KMS-11 (cell line): ENCODE measurements at regions not wholly inside any gene's neighbourhood (a gene's known extent, or its start where the extent isn't known, plus 50 kb on each side); places are given as distances from the start of the nearest gene placed in this dataset.

Experiments used
- H2AFZ ChIP-seq: fragments of 200-600 bp; sonication (generic); 2 replicates; pipeline ENCODE4 v1.6.1; 2016; ENCODE audit warnings: antibody characterized with exemption, mixed run types, low read depth
- H3K27ac ChIP-seq: fragments of 200-600 bp; sonication (generic); 2 replicates; pipeline ENCODE4 v1.6.1; 2016; ENCODE audit warnings: mild to moderate bottlenecking, mixed run types
- H3K27me3 ChIP-seq: fragments of 200-600 bp; sonication (generic); 2 replicates; pipeline ENCODE4 v1.6.1; 2017; ENCODE audit warnings: mild to moderate bottlenecking, low read depth, mixed run types, moderate library complexity; ENCODE audit not compliant: insufficient read depth
- H3K36me3 ChIP-seq: fragments of 200-600 bp; sonication (generic); 2 replicates; pipeline ENCODE4 v1.6.1; 2017; ENCODE audit warnings: mild to moderate bottlenecking, mixed run types; ENCODE audit not compliant: insufficient read depth
- H3K4me1 ChIP-seq: fragments of 200-600 bp; sonication (generic); 2 replicates; pipeline ENCODE4 v1.6.1; 2016; ENCODE audit warnings: mild to moderate bottlenecking, low read depth, mixed run types; ENCODE audit not compliant: poor library complexity, severe bottlenecking
- H3K4me2 ChIP-seq: fragments of 200-600 bp; sonication (generic); 2 replicates; pipeline ENCODE4 v1.7.0; 2016; ENCODE audit warnings: mild to moderate bottlenecking, mixed run types
- H3K4me3 ChIP-seq: fragments of 200-600 bp; sonication (generic); IDR thresholded peaks from 2 replicates; pipeline ENCODE4 v1.6.1; 2017; ENCODE audit warnings: low read depth, low read length, mixed read lengths; ENCODE audit not compliant: insufficient read depth
- H3K79me2 ChIP-seq: fragments of 200-600 bp; sonication (generic); 2 replicates; pipeline ENCODE4 v1.6.1; 2016; ENCODE audit warnings: low read depth, mixed run types; ENCODE audit not compliant: insufficient read depth
- H3K9ac ChIP-seq: fragments of 200-600 bp; sonication (generic); 2 replicates; pipeline ENCODE4 v1.6.1; 2016; ENCODE audit warnings: mild to moderate bottlenecking, mixed run types
- H4K20me1 ChIP-seq: fragments of 200-600 bp; sonication (generic); 2 replicates; pipeline ENCODE4 v1.6.1; 2016; ENCODE audit warnings: mild to moderate bottlenecking, mixed run types; ENCODE audit not compliant: insufficient read depth
- TF ChIP-seq, protein P1 (sequence below): fragments of 200-600 bp; sonication (generic); conservative IDR thresholded peaks from 2 replicates; pipeline ENCODE4 v1.6.1; 2017; ENCODE audit warnings: low read depth, mild to moderate bottlenecking, antibody characterized with exemption, low read length, moderate library complexity, mixed read lengths

- H3K27ac ChIP-seq, result no peak overlapping the region
- no peak overlapping the region for H3K4me3 ChIP-seq
- TF ChIP-seq, protein P1, sequence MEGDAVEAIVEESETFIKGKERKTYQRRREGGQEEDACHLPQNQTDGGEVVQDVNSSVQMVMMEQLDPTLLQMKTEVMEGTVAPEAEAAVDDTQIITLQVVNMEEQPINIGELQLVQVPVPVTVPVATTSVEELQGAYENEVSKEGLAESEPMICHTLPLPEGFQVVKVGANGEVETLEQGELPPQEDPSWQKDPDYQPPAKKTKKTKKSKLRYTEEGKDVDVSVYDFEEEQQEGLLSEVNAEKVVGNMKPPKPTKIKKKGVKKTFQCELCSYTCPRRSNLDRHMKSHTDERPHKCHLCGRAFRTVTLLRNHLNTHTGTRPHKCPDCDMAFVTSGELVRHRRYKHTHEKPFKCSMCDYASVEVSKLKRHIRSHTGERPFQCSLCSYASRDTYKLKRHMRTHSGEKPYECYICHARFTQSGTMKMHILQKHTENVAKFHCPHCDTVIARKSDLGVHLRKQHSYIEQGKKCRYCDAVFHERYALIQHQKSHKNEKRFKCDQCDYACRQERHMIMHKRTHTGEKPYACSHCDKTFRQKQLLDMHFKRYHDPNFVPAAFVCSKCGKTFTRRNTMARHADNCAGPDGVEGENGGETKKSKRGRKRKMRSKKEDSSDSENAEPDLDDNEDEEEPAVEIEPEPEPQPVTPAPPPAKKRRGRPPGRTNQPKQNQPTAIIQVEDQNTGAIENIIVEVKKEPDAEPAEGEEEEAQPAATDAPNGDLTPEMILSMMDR, result no peak
- no peak overlapping the region for H2AFZ ChIP-seq
- no peaks in the 10 kb centered on the region for H3K27me3 ChIP-seq
- no peak overlapping the region for H3K9ac ChIP-seq
- H3K4me2 ChIP-seq, result no peak overlapping the region
- H3K79me2 ChIP-seq, result no peaks in the 10 kb centered on the region
- no peaks in the 10 kb centered on the region for H3K36me3 ChIP-seq
- no peaks in the 10 kb centered on the region for H4K20me1 ChIP-seq
- H3K4me1 ChIP-seq, result no peaks in the 10 kb centered on the region
Measured at GRCh38 chr3:135453326-135453725, 512.2 kb upstream of the PPP2R3A start.

- no peaks in the 10 kb centered on the region for H3K36me3 ChIP-seq
- H3K27me3 ChIP-seq, result no peaks in the 10 kb centered on the region
- H3K4me3 ChIP-seq, result no peak overlapping the region
- TF ChIP-seq, protein P1, result no peak
- no peak overlapping the region for H3K27ac ChIP-seq
- no peak overlapping the region for H3K9ac ChIP-seq
- no peak overlapping the region for H3K4me2 ChIP-seq
- no peaks in the 10 kb centered on the region for H3K4me1 ChIP-seq
- no peaks in the 10 kb centered on the region for H3K79me2 ChIP-seq
- no peak overlapping the region for H2AFZ ChIP-seq
- H4K20me1 ChIP-seq, result no peaks in the 10 kb centered on the region
Measured at GRCh38 chr3:135454890-135455289, 510.6 kb upstream of the PPP2R3A start.

DNA sequence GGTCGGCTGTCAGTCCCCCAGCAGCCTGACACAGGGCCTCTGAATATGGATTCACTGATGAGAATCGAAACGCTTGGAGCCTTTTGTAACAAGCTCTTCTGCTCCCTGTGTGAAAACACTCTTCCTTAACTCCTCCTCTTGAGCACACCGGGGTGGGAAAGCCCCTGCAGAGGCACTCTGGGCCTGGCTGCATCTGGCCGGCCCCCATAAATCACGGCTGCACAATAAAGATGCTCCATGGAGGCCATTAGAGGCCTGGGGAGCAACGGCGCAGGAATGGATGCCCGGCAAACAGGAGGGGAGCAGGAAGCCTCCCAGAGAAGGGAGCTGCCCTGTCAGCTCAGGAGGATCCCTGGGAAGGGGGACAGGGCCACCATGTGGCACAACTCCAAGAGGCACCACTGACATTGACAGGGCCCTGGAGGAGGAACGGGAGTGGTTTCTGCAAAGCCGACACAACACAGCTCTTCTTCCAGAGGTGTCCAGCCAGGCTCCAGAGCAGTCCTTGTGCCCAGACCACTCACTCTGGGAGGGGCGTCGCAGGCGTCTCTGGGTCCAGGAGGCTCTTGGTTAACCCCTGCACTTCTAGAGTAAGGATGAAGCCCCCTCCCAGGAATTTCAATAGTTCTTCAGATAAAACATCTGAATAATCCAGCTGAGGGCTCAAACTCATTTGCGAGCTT, 509.3 kb upstream of the PPP2R3A start:
- H3K79me2 ChIP-seq, result no peaks in the 10 kb centered on the region
- H3K27me3 ChIP-seq, result no peaks in the 10 kb centered on the region
- no peak overlapping the region for H3K4me2 ChIP-seq
- TF ChIP-seq, protein P1, result no peak
- H3K9ac ChIP-seq, result no peak overlapping the region
- H4K20me1 ChIP-seq, result no peaks in the 10 kb centered on the region
- no peaks in the 10 kb centered on the region for H3K4me1 ChIP-seq
- no peaks in the 10 kb centered on the region for H3K36me3 ChIP-seq
- no peak overlapping the region for H2AFZ ChIP-seq
- H3K27ac ChIP-seq, result no peak overlapping the region
- no peak overlapping the region for H3K4me3 ChIP-seq

DNA sequence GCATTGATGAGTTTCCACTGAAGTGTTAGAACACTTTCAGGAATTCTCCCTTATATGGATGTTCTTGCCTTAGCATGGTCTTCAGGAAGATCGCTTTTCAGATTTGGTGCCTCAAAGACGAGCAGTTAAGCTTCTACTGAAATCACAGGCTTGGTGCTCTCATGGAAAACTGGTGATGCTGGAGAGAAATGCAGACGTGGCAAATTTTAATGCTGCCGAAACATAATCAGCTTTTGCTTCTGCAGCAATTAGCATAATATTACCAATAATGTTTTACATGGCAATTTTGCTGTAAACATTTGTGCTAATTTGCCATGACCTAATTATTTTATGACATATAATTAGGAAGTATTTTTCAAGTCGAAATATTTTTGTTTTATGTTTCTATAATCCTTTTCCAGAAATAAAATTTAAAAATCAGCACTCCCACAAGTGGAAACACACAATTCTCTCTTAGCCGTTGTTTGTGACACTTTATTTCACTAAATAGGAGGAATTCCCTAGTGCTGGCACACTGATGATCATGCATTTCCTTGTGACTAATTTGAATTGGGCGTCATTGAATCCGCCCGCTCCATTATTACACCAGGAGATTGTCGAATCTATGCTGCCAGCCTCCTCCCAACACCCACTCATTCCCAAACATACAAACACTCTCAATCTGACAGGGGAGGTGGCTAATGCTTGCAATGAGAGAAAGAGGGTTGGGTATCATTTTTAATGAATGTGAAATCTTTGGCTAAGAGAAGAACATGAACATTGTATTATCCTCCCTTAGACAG, 506.8 kb upstream of the PPP2R3A start:
- Histone ChIP-seq H3K27me3 (no peaks in the 10 kb centered on the region), H4K20me1 (no peaks in the 10 kb centered on the region)
- TF ChIP-seq, protein P1, result no peak

More for the DNA sequence above, 506.8 kb upstream of the PPP2R3A start:
- Histone ChIP-seq H3K36me3 (no peaks in the 10 kb centered on the region), H3K27ac (no peak overlapping the region), H3K4me2 (no peak overlapping the region), H3K4me1 (no peaks in the 10 kb centered on the region), H3K9ac (no peak overlapping the region), H2AFZ (no peak overlapping the region), H3K79me2 (no peaks in the 10 kb centered on the region), H3K4me3 (no peak overlapping the region)
